Adrenal gland (tissue), 9 donors: ENCODE measurements at regions not wholly inside any gene's neighbourhood (a gene's known extent, or its start where the extent isn't known, plus 50 kb on each side); places are given as distances from the start of the nearest gene placed in this dataset.

Source experiments
- DNase-seq, 7 donors: peaks; one replicate each; pipeline ENCODE4 v3.0.0-alpha.2; 2019 to 2020
- H3K27ac ChIP-seq, 5 donors: fragments of 200-600 bp; sonication (generic) in 4 of 5; 1 replicate in 3 of 5; 2 replicates in 2 of 5; pipeline versions ENCODE4 v1.5.1 to v1.8.0; 2016 to 2020; ENCODE audit warnings: mild to moderate bottlenecking in 1 of 5
- H3K27me3 ChIP-seq: fragments of 200-600 bp; 2 replicates; pipeline ENCODE4 v1.8.0; 2021
- H3K36me3 ChIP-seq, 2 donors: fragments of 200-600 bp; replicated peaks in 1 of 2; 1 replicate in 1 of 2; 2 replicates in 1 of 2; pipeline versions ENCODE4 v1.5.1 to v1.8.0; 2018 to 2022
- H3K4me1 ChIP-seq, 2 donors: fragments of 200-600 bp; replicated peaks in 1 of 2; 1 replicate in 1 of 2; 2 replicates in 1 of 2; pipeline versions ENCODE4 v1.5.1 to v1.8.0; 2018 to 2021
- H3K4me3 ChIP-seq, 4 donors: fragments of 200-600 bp; sonication (generic) in 3 of 4; one replicate each; pipeline ENCODE4 v1.5.1; 2016 to 2018
- H3K9me3 ChIP-seq, 3 donors: fragments of 200-600 bp; sonication (generic) in 1 of 3; replicated peaks in 1 of 3; 1 replicate in 2 of 3; 2 replicates in 1 of 3; pipeline versions ENCODE4 v1.5.1 to v1.8.0; 2016 to 2021
- POLR2A ChIP-seq, 2 donors: fragments of 450-650 bp; IDR thresholded peaks; one replicate each; pipeline ENCODE4 v1.6.1; 2017; ENCODE audit warnings: antibody characterized with exemption in 2 of 2, mild to moderate bottlenecking in 2 of 2, moderate library complexity in 1 of 2
- WGBS, 4 donors: extraction: QIAGEN DNeasy Blood & Tissue Kit in 2 of 4; methylation state at CpG; one replicate each; pipeline versions ENCODE4 v1.1.5 to v1.1.7; 2013 to 2017; 5-methylcytosine and 5-hydroxymethylcytosine counted together
- intact Hi-C, 2 donors: fragments of 100-400 bp; cut with DNase I; formaldehyde crosslinking; loops; one replicate each; pipeline versions ENCODE4 v1.14.1 to v1.15.0; 2022 to 2023
- TF ChIP-seq, protein P1 (sequence below), 6 experiments: fragments of 450-650 bp in 4 of 6; fragments of 200-600 bp in 2 of 6; sonication (generic) in 1 of 6; IDR thresholded peaks; 1 replicate in 5 of 6; 2 replicates in 1 of 6; pipeline versions ENCODE4 v1.5.1 to v1.8.0; 2016 to 2021; ENCODE audit warnings: antibody characterized with exemption in 6 of 6, mild to moderate bottlenecking in 2 of 6, moderate library complexity in 1 of 6
- donor health status: healthy with polysubstance abuse.
- donor health status: Bipolar disorder and iron deficiency.
- donor health status: DM: yes; HTN: yes; CAD: no.
- donor health status: DM: no; HTN: no; CAD: no.
- donor health status: DM: no; HTN: no; CAD: no.

DNA sequence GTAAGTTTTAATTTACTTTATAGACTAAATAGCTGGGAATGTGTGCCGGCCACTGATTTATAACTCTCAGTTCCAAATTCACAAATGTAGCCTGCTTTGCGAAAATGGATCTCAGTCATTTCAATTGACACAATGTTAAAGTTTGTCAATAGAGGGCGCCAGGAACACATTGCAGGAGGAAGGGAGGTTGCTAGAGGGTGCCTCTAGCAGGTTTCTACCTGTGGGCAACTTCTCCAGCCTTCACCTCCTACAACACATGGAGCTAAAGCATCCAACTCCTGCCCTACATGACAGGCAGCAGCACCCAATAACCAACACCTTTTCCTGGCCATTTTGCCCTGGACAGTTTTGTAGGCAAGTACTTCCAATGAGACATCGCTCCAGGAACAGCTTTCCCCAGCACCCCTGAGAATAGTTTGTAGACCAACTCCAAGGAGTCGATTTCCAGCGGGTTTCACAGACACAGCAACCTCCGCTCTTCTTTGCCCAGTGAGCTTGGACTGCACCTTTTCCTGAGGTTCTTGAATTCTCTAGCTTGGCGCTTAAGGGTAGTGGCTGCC is 784.8 kb upstream of the CDH2 start:
- no peak for TF ChIP-seq POLR2A (IDR thresholded peaks at IDR 0.05)
- TF ChIP-seq, protein P1, sequence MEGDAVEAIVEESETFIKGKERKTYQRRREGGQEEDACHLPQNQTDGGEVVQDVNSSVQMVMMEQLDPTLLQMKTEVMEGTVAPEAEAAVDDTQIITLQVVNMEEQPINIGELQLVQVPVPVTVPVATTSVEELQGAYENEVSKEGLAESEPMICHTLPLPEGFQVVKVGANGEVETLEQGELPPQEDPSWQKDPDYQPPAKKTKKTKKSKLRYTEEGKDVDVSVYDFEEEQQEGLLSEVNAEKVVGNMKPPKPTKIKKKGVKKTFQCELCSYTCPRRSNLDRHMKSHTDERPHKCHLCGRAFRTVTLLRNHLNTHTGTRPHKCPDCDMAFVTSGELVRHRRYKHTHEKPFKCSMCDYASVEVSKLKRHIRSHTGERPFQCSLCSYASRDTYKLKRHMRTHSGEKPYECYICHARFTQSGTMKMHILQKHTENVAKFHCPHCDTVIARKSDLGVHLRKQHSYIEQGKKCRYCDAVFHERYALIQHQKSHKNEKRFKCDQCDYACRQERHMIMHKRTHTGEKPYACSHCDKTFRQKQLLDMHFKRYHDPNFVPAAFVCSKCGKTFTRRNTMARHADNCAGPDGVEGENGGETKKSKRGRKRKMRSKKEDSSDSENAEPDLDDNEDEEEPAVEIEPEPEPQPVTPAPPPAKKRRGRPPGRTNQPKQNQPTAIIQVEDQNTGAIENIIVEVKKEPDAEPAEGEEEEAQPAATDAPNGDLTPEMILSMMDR (IDR thresholded peaks at IDR 0.05) = peak in 3 of 6 experiments; percentile 25 to 39 (median 27)
- H3K4me1 ChIP-seq = no peaks in the 10 kb centered on the region
- no peak overlapping the region for H3K4me3 ChIP-seq
- DNase-seq = no peak
- intact Hi-C loops = no loop called here
- WGBS, 4 donors = 67 to 77% (median 69%) methylated on average over 8 of the region's 8 CpGs
- no peak overlapping the region for H3K27ac ChIP-seq
- H3K27me3 ChIP-seq = no peaks in the 10 kb centered on the region
- H3K9me3 ChIP-seq = no peaks in the 10 kb centered on the region
- no peaks in the 10 kb centered on the region for H3K36me3 ChIP-seq

DNA sequence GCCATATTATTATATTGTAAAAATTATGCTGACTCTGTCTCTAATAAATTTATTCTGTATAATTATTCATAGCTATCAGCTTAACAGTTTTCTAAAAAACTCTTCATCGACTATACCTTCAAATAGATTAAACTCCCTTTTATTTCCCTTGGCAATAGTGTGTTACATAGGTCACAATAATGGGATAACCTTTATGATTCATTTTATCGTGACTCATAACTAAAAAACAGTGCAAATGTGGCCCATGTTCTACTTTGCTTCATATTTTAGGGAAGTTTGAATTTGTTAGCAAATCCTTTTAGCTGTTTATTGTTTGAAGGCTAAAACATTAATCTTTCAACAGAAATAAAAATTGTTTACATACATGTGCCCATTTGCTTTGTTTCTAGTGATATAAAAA is 783.2 kb upstream of the CDH2 start:
- H3K4me3 ChIP-seq = no peak overlapping the region
- no peak overlapping the region for H3K27ac ChIP-seq
- H3K9me3 ChIP-seq = no peaks in the 10 kb centered on the region
- DNase-seq = no peak
- H3K36me3 ChIP-seq = no peaks in the 10 kb centered on the region
- no peaks in the 10 kb centered on the region for H3K4me1 ChIP-seq
- no peaks in the 10 kb centered on the region for H3K27me3 ChIP-seq
- 29 to 42% (median 35%) methylated on average over 2 of the region's 2 CpGs for WGBS, 4 donors
- intact Hi-C loops = no loop called here
- TF ChIP-seq, protein P1 (IDR thresholded peaks at IDR 0.05) = no peak
- TF ChIP-seq POLR2A (IDR thresholded peaks at IDR 0.05) = no peak

DNA sequence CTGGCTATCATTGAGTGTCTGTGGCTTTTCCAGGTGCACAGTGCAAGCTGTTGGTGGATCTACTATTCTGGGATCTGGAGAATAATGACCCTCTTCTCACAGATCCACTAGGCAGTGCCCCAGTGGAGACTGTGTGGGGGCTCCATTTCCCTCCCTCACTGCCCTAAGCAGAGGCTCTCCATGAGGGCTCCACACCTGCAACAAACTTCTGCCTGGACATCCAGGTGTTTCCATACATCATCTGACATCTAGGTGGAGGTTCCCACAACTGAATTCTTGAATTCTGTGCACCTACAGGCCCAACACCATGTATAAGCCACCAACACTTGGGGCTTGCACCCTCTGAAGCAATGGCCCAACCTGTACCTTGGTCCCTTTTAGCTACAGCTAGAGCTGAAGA is 775.4 kb upstream of the CDH2 start:
- DNase-seq = no peak
- no peak for TF ChIP-seq POLR2A (IDR thresholded peaks at IDR 0.05)
- Histone ChIP-seq H3K36me3 (no peaks in the 10 kb centered on the region), H3K27ac (no peak overlapping the region), H3K4me1 (no peaks in the 10 kb centered on the region), H3K9me3 (no peaks in the 10 kb centered on the region), H3K4me3 (no peak overlapping the region), H3K27me3 (no peaks in the 10 kb centered on the region)
- intact Hi-C loops = no loop called here

DNA sequence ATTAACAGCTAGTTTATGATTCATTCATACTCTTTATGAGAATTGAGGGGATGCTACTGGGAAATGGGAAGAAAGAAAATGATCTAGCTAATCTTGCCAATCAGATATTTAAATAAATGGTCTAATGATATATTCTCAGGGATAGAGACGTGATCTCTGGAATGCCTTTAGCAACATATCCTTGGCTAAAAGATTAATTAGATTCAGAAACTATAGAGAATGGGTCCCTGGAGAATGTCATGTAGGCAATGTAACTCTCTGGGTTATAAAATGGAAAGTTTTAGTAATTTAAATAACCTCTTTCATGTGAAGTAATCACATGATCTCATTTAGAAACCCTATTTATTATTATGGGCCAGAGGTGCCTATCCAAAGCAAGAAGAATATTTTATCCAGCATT is 771.0 kb upstream of the CDH2 start:
- Histone ChIP-seq H3K9me3 (no peaks in the 10 kb centered on the region), H3K4me3 (no peak overlapping the region), H3K4me1 (no peaks in the 10 kb centered on the region), H3K36me3 (no peaks in the 10 kb centered on the region), H3K27ac (no peak overlapping the region), H3K27me3 (no peaks in the 10 kb centered on the region)
- DNase-seq = no peak
- WGBS, 4 donors = 31 to 58% (median 45%) methylated on average over 1 of the region's 1 CpG
- TF ChIP-seq POLR2A (IDR thresholded peaks at IDR 0.05) = no peak
- TF ChIP-seq, protein P1 (IDR thresholded peaks at IDR 0.05) = no peak
- intact Hi-C loops = no loop called here

DNA sequence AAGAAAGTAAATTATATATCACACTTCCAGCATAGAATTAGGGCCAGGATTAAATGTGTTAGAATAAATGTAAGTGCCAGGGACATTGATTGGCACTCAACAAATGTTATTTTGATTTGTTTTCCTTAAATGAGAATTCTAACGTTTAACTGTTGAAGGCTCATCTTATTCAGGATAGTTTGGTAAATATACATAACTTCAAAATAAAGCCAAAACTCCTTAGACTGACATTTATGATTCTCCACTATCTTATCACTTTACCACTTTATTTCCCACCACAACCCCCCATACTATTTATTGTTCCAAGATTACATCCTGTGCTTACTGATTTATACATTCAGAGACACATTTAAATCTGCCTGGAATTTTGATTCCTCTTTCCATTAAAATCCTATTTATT is 769.5 kb upstream of the CDH2 start:
- Histone ChIP-seq H3K27ac (no peak overlapping the region), H3K4me1 (no peaks in the 10 kb centered on the region), H3K36me3 (no peaks in the 10 kb centered on the region), H3K9me3 (no peaks in the 10 kb centered on the region), H3K27me3 (no peaks in the 10 kb centered on the region), H3K4me3 (no peak overlapping the region)
- 49 to 59% (median 52%) methylated on average over 1 of the region's 1 CpG for WGBS, 4 donors
- TF ChIP-seq, protein P1 (IDR thresholded peaks at IDR 0.05) = no peak
- no peak for TF ChIP-seq POLR2A (IDR thresholded peaks at IDR 0.05)
- DNase-seq = no peak
- intact Hi-C loops = no loop called here
